GM19025 (cell line): ENCODE measurements at regions not wholly inside any gene's neighbourhood (a gene's known extent, or its start where the extent isn't known, plus 50 kb on each side); places are given as distances from the start of the nearest gene placed in this dataset.
"Not testable (repeated sequence)": the region's sequence is repeated elsewhere in the genome, so short reads cannot be mapped to it uniquely, and the experiment has no call there.

Source experiments
- ATAC-seq: cut with Tn5 transposase; IDR thresholded peaks from one replicate; pipeline ENCODE4 v1.9.1; 2021; ENCODE audit warnings: mild to moderate bottlenecking, low read depth, moderate library complexity; ENCODE audit not compliant: unreplicated experiment

- no peak for ATAC-seq
Observed at GRCh38 chr3:115384381-115384780, 237.3 kb upstream of the ZBTB20 start.

GRCh38 chr3:115385774-115386730, 237.3 kb upstream of the GAP43 start:
- ATAC-seq, result no peak

GRCh38 chr3:115388166-115388565, 235.1 kb upstream of the GAP43 start:
- ATAC-seq, result no peak

- no peak for ATAC-seq
Observed at GRCh38 chr3:115388811-115389210, 234.5 kb upstream of the GAP43 start.

GRCh38 chr3:115396801-115397200, 226.5 kb upstream of the GAP43 start:
- no peak for ATAC-seq

- no peak for ATAC-seq
Observed at GRCh38 chr3:115397433-115397832, 225.9 kb upstream of the GAP43 start.

GRCh38 chr3:115398506-115398905, 224.8 kb upstream of the GAP43 start:
- no peak for ATAC-seq

GRCh38 chr3:115399750-115400149, 223.6 kb upstream of the GAP43 start:
- ATAC-seq, result no peak

GRCh38 chr3:115401298-115401697, 222.0 kb upstream of the GAP43 start:
- no peak for ATAC-seq

GRCh38 chr3:115401851-115402501, 221.3 kb upstream of the GAP43 start:
- no peak for ATAC-seq

GRCh38 chr3:115402651-115403050, 220.7 kb upstream of the GAP43 start:
- no peak for ATAC-seq

- no peak for ATAC-seq
Observed at GRCh38 chr3:115403786-115404185, 219.5 kb upstream of the GAP43 start.

GRCh38 chr3:115409596-115409995, 213.7 kb upstream of the GAP43 start:
- ATAC-seq, result no peak

- not testable (repeated sequence) for ATAC-seq
Observed at GRCh38 chr3:115414610-115415009, 208.7 kb upstream of the GAP43 start.

GRCh38 chr3:115415246-115415996, 207.9 kb upstream of the GAP43 start:
- ATAC-seq, result no peak

GRCh38 chr3:115418583-115418982, 204.7 kb upstream of the GAP43 start:
- ATAC-seq, result no peak

- no peak for ATAC-seq
Observed at GRCh38 chr3:115420086-115420485, 203.2 kb upstream of the GAP43 start.

- no peak for ATAC-seq
Observed at GRCh38 chr3:115423170-115423569, 200.1 kb upstream of the GAP43 start.

- ATAC-seq, result no peak
Observed at GRCh38 chr3:115428841-115429240, 194.5 kb upstream of the GAP43 start.

- no peak for ATAC-seq
Observed at GRCh38 chr3:115436767-115437301, 186.5 kb upstream of the GAP43 start.

- no peak for ATAC-seq
Observed at GRCh38 chr3:115438799-115439198, 184.5 kb upstream of the GAP43 start.
